ENCODE measurements at regions not wholly inside any gene's neighbourhood (a gene's known extent, or its start where the extent isn't known, plus 50 kb on each side); places are given as distances from the start of the nearest gene placed in this dataset.

DNA sequence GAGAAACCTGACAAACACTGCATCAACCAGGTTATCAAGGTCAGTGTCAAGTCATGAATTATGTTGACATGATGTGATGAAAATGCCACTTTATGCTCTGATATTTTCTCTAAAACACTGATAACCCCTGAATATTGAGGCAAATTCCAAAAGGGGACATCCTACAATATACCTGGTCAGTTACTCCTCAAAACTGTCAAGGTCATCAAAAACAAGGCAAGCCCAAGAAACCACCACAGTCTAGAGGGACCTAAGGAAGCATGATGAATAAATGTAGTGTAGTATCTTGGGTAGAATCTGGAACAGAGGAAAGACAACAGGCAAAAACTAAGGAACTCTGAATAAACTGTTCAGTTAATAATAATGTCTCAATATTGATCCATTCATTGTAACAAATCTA, 275.3 kb upstream of the THRB start (continued):
- TF ChIP-seq, protein P1, sequence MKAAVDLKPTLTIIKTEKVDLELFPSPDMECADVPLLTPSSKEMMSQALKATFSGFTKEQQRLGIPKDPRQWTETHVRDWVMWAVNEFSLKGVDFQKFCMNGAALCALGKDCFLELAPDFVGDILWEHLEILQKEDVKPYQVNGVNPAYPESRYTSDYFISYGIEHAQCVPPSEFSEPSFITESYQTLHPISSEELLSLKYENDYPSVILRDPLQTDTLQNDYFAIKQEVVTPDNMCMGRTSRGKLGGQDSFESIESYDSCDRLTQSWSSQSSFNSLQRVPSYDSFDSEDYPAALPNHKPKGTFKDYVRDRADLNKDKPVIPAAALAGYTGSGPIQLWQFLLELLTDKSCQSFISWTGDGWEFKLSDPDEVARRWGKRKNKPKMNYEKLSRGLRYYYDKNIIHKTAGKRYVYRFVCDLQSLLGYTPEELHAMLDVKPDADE (IDR thresholded peaks at IDR 0.05): no peak
- TF ChIP-seq POLR2AphosphoS5 (IDR thresholded peaks at IDR 0.05; ENCODE audit: low read depth): no peak
- TF ChIP-seq STAT1 (IDR thresholded peaks at IDR 0.05; ENCODE audit: unreplicated experiment): no peak
- no peak for TF ChIP-seq ZNF114 (CRISPR knock-in tag; IDR thresholded peaks at IDR 0.05)
- TF ChIP-seq EZH2phosphoT487 (IDR thresholded peaks at IDR 0.05; ENCODE audit: unreplicated experiment): no peak
- TF ChIP-seq JUNB (IDR thresholded peaks at IDR 0.05; ENCODE audit: unreplicated experiment): no peak
- no peak for TF ChIP-seq EZH2 (IDR thresholded peaks at IDR 0.05; ENCODE audit: low read depth, unreplicated experiment)

DNA sequence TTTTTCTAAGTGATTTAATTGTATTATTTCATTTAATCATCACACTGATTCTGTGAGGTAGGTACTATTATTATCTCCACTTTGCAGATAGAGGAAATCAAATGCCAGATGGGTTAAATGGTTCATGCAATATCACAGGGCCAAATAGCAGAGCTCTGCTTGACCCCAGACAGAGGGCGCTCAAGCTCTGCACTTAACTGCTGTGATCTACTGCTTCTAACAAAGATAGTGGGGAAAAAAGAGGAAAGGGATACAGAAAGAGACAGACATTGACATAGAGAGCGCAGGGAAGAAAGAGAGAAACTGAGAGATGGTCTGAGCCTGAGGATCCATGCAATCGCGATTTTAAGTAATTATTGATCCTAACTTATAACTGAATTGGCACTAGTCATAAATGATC, 279.1 kb upstream of the THRB start:
- Histone ChIP-seq H2AFZ (no peak overlapping the region), H3K4me1 (ENCODE audit: insufficient read depth) (no peaks in the 10 kb centered on the region), H3K4me3 (no peak overlapping the region), H3K79me2 (replicated peaks; ENCODE audit: insufficient read depth) (no peaks in the 10 kb centered on the region), H3K4me2 (no peak overlapping the region), H4K20me1 (replicated peaks; ENCODE audit: insufficient read depth) (no peaks in the 10 kb centered on the region), H3K9me2 (ENCODE audit: insufficient read depth) (no peaks in the 10 kb centered on the region), H3K27ac (ENCODE audit: low read depth) (no peak overlapping the region), H3K27me3 (ENCODE audit: insufficient read depth) (no peaks in the 10 kb centered on the region), H3K36me3 (ENCODE audit: insufficient read depth) (no peaks in the 10 kb centered on the region), H3F3A (replicated peaks; ENCODE audit: low read depth) (no peaks in the 10 kb centered on the region)
- TF ChIP-seq ZNF331 (CRISPR knock-in tag; IDR thresholded peaks at IDR 0.05; ENCODE audit: low read depth) (no peak), ZNF114 (CRISPR knock-in tag; IDR thresholded peaks at IDR 0.05) (no peak), STAT1 (IDR thresholded peaks at IDR 0.05; ENCODE audit: unreplicated experiment) (no peak), JUNB (IDR thresholded peaks at IDR 0.05; ENCODE audit: unreplicated experiment) (no peak), NANOG (IDR thresholded peaks at IDR 0.05; ENCODE audit: borderline replicate concordance) (no peak)
- TF ChIP-seq, protein P1 (IDR thresholded peaks at IDR 0.05): no peak
- TF ChIP-seq, protein P2, sequence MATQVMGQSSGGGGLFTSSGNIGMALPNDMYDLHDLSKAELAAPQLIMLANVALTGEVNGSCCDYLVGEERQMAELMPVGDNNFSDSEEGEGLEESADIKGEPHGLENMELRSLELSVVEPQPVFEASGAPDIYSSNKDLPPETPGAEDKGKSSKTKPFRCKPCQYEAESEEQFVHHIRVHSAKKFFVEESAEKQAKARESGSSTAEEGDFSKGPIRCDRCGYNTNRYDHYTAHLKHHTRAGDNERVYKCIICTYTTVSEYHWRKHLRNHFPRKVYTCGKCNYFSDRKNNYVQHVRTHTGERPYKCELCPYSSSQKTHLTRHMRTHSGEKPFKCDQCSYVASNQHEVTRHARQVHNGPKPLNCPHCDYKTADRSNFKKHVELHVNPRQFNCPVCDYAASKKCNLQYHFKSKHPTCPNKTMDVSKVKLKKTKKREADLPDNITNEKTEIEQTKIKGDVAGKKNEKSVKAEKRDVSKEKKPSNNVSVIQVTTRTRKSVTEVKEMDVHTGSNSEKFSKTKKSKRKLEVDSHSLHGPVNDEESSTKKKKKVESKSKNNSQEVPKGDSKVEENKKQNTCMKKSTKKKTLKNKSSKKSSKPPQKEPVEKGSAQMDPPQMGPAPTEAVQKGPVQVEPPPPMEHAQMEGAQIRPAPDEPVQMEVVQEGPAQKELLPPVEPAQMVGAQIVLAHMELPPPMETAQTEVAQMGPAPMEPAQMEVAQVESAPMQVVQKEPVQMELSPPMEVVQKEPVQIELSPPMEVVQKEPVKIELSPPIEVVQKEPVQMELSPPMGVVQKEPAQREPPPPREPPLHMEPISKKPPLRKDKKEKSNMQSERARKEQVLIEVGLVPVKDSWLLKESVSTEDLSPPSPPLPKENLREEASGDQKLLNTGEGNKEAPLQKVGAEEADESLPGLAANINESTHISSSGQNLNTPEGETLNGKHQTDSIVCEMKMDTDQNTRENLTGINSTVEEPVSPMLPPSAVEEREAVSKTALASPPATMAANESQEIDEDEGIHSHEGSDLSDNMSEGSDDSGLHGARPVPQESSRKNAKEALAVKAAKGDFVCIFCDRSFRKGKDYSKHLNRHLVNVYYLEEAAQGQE (IDR thresholded peaks at IDR 0.05; ENCODE audit: unreplicated experiment): no peak
- TF ChIP-seq, protein P3, sequence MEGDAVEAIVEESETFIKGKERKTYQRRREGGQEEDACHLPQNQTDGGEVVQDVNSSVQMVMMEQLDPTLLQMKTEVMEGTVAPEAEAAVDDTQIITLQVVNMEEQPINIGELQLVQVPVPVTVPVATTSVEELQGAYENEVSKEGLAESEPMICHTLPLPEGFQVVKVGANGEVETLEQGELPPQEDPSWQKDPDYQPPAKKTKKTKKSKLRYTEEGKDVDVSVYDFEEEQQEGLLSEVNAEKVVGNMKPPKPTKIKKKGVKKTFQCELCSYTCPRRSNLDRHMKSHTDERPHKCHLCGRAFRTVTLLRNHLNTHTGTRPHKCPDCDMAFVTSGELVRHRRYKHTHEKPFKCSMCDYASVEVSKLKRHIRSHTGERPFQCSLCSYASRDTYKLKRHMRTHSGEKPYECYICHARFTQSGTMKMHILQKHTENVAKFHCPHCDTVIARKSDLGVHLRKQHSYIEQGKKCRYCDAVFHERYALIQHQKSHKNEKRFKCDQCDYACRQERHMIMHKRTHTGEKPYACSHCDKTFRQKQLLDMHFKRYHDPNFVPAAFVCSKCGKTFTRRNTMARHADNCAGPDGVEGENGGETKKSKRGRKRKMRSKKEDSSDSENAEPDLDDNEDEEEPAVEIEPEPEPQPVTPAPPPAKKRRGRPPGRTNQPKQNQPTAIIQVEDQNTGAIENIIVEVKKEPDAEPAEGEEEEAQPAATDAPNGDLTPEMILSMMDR (conservative IDR thresholded peaks at IDR 0.05; ENCODE audit: low read depth in 2 of 2): peak; percentile 95 to 98
- no peaks in the 10 kb centered on the region for H3K27me3 Mint-ChIP-seq (ENCODE audit: insufficient read depth, low read depth, poor library complexity)
- peaks cover 3% of the 10 kb centered on the region; the same call in 2 of the 3 replicates for H3K36me3 Mint-ChIP-seq (ENCODE audit: low read depth)
- DNase-seq (ENCODE audit: low spot score) (peak; percentile 92), ATAC-seq (peak; percentile 97)
- H3K4me1 Mint-ChIP-seq: no peaks in the 10 kb centered on the region
- H3K4me3 Mint-ChIP-seq: no peak overlapping the region
- no peak overlapping the region for H3K27ac Mint-ChIP-seq
- peaks cover 3% of the 10 kb centered on the region; the same call in 2 of the 3 replicates for H3K9me3 Mint-ChIP-seq
